ENCODE measurements at regions not wholly inside any gene's neighbourhood (a gene's known extent, or its start where the extent isn't known, plus 50 kb on each side); places are given as distances from the start of the nearest gene placed in this dataset.

DNA sequence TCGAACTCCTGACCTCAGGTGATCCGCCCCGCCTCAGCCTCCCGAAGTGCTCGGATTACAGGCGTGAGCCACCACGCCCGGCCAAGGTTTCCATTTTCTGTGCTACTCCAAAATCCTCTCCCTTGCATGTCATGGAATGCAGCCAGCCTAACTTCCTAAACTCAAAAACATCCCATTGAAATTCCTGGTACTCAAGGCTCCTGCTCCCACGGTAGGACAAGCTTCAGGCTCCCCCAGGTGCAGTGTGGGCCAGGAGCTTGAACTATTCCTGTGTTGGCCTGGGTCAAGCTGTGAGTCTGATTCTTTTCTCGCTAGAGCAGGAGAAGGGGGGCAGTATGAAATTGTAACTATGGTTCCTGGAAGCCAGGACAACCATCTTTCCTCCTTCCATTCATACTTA lies 97.1 kb downstream of the RPL27A start:
- Histone ChIP-seq H3K36me3 (no peaks in the 10 kb centered on the region), H3K27me3 (no peaks in the 10 kb centered on the region), H3K9me3 (no peaks in the 10 kb centered on the region), H3K4me3 (no peak overlapping the region), H3K27ac (peak overlapping the region; percentile 77 to 97 (median 92)), H3K4me1 (peaks cover 0 to 98% (median 87%) of the 10 kb centered on the region in 4 donors)
- 84 to 91% methylated on average over 10 of the region's 10 CpGs for WGBS, 2 donors
- intact Hi-C loops (cut with DNase I) = no loop called here
- DNase-seq = no peak
- TF ChIP-seq POLR2A (IDR thresholded peaks at IDR 0.05) (no peak), POLR2AphosphoS5 (IDR thresholded peaks at IDR 0.05) (no peak), CTCF (IDR thresholded peaks at IDR 0.05) (no peak)

- TF ChIP-seq POLR2A (IDR thresholded peaks at IDR 0.05) (no peak), CTCF (IDR thresholded peaks at IDR 0.05) (no peak), POLR2AphosphoS5 (IDR thresholded peaks at IDR 0.05) (peak in 1 of 4 donors; percentile 2), EP300 (IDR thresholded peaks at IDR 0.05) (no peak)
- Histone ChIP-seq H3K27ac (peak overlapping the region; percentile 64 to 97 (median 82)), H3K27me3 (no peaks in the 10 kb centered on the region), H3K4me3 (no peak overlapping the region), H3K36me3 (no peaks in the 10 kb centered on the region), H3K9me3 (no peaks in the 10 kb centered on the region), H3K4me1 (peaks cover 0 to 98% (median 82%) of the 10 kb centered on the region in 4 donors)
- intact Hi-C loops (cut with DNase I) = no loop called here
- no peak for DNase-seq
- WGBS, 2 donors = 81 to 88% methylated on average over 6 of the region's 6 CpGs
These were observed 102.4 kb downstream of the RPL27A start for GRCh38 chr11:8784954-8785353.

DNA sequence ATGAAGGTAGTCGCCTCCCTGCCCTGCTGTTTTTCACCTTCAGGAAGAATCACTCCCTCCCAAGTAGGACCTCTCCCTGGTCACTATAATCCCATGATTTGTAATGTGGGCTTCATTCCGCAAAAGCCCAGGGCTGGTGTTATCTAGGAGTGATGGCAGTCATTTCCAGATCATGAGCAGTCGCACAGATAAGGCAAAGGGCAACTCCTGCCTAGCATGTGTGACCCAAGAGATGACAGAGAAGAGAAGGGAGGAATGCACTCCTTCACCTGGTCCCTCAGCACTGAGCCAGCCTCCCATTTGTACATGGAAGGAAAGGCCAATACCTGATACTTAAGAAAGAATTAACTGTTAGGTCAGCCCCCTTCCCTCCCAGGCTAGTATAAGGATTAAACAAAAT lies 102.9 kb downstream of the RPL27A start:
- no peak overlapping the region for H3K4me3 ChIP-seq
- H3K4me1 ChIP-seq = peaks cover 0 to 97% (median 80%) of the 10 kb centered on the region in 4 donors
- H3K27ac ChIP-seq = peak overlapping the region; percentile 64 to 97 (median 82)
- intact Hi-C loops (cut with DNase I) = no loop called here
- no peaks in the 10 kb centered on the region for H3K27me3 ChIP-seq
- no peaks in the 10 kb centered on the region for H3K9me3 ChIP-seq
- H3K36me3 ChIP-seq = no peaks in the 10 kb centered on the region
- TF ChIP-seq POLR2A (IDR thresholded peaks at IDR 0.05) (no peak), EP300 (IDR thresholded peaks at IDR 0.05) (no peak), CTCF (IDR thresholded peaks at IDR 0.05) (no peak), POLR2AphosphoS5 (IDR thresholded peaks at IDR 0.05) (no peak)
- WGBS, 2 donors = 93 to 95% methylated on average over 3 of the region's 3 CpGs
- DNase-seq = no peak

- WGBS, 2 donors = 87 to 91% methylated on average over 2 of the region's 2 CpGs
These were observed 103.4 kb downstream of the RPL27A start for GRCh38 chr11:8785998-8786397.

More at GRCh38 chr11:8785998-8786397, 103.4 kb downstream of the RPL27A start:
- no peaks in the 10 kb centered on the region for H3K27me3 ChIP-seq
- peaks cover 0 to 97% (median 77%) of the 10 kb centered on the region in 4 donors for H3K4me1 ChIP-seq
- peak overlapping the region; percentile 64 to 97 (median 82) for H3K27ac ChIP-seq
- DNase-seq = no peak
- intact Hi-C loops (cut with DNase I) = no loop called here
- H3K9me3 ChIP-seq = no peaks in the 10 kb centered on the region
- no peak overlapping the region for H3K4me3 ChIP-seq
- TF ChIP-seq POLR2A (IDR thresholded peaks at IDR 0.05) = no peak
- TF ChIP-seq CTCF (IDR thresholded peaks at IDR 0.05) = no peak
- no peaks in the 10 kb centered on the region for H3K36me3 ChIP-seq

Measured in sigmoid colon (tissue), 6 donors.